HG03103 (cell line): ENCODE measurements at regions not wholly inside any gene's neighbourhood (a gene's known extent, or its start where the extent isn't known, plus 50 kb on each side); places are given as distances from the start of the nearest gene placed in this dataset.
"Not testable (repeated sequence)": the region's sequence is repeated elsewhere in the genome, so short reads cannot be mapped to it uniquely, and the experiment has no call there.

Source experiments
- ATAC-seq: cut with Tn5 transposase; IDR thresholded peaks from one replicate; pipeline ENCODE4 v1.9.1; 2021; ENCODE audit warnings: low read depth; ENCODE audit not compliant: unreplicated experiment

- ATAC-seq: no peak
Observed at GRCh38 chr6:170037541-170038250, 253.2 kb downstream of the DLL1 start.

- no peak for ATAC-seq
Observed at GRCh38 chr6:170036916-170037315, 254.0 kb downstream of the DLL1 start.

GRCh38 chr6:170036367-170036766, 254.5 kb downstream of the DLL1 start:
- not testable (repeated sequence) for ATAC-seq

GRCh38 chr6:170035901-170036304, 255.0 kb downstream of the DLL1 start:
- ATAC-seq: no peak

- ATAC-seq: no peak
Observed at GRCh38 chr6:170035044-170035443, 255.8 kb downstream of the DLL1 start.

- no peak for ATAC-seq
Observed at GRCh38 chr6:170034294-170034693, 256.6 kb downstream of the DLL1 start.

GRCh38 chr6:170033666-170034065, 257.2 kb downstream of the DLL1 start:
- ATAC-seq: no peak

GRCh38 chr6:170032706-170033309, 258.1 kb downstream of the DLL1 start:
- ATAC-seq: no peak

- ATAC-seq: no peak
Observed at GRCh38 chr6:170032197-170032596, 258.7 kb downstream of the DLL1 start.

GRCh38 chr6:170031684-170032121, 259.2 kb downstream of the DLL1 start:
- ATAC-seq: no peak

GRCh38 chr6:170030821-170031471, 259.9 kb downstream of the DLL1 start:
- ATAC-seq: no peak

- no peak for ATAC-seq
Observed at GRCh38 chr6:170030284-170030815, 260.5 kb downstream of the DLL1 start.

GRCh38 chr6:170029416-170030283, 261.2 kb downstream of the DLL1 start:
- ATAC-seq: no peak

GRCh38 chr6:170028629-170029345, 262.1 kb downstream of the DLL1 start:
- ATAC-seq: no peak

GRCh38 chr6:170027647-170028043, 263.2 kb downstream of the DLL1 start:
- no peak for ATAC-seq

GRCh38 chr6:170026751-170027646, 263.9 kb downstream of the DLL1 start:
- ATAC-seq: no peak

GRCh38 chr6:170025935-170026750, 264.7 kb downstream of the DLL1 start:
- no peak for ATAC-seq

GRCh38 chr6:170025341-170025911, 265.5 kb downstream of the DLL1 start:
- ATAC-seq: no peak
